Esophagus muscularis mucosa (tissue), 4 donors: ENCODE measurements at regions not wholly inside any gene's neighbourhood (a gene's known extent, or its start where the extent isn't known, plus 50 kb on each side); places are given as distances from the start of the nearest gene placed in this dataset.

ENCODE experiments used
- DNase-seq: peaks from one replicate; pipeline ENCODE4 v3.0.0-alpha.2; 2017; ENCODE audit errors: extremely low spot score
- H3K27ac ChIP-seq, 4 donors: fragments of 200-600 bp; sonication (generic); replicated peaks in 1 of 4; 1 replicate in 3 of 4; 2 replicates in 1 of 4; pipeline ENCODE4 v1.5.1; 2016 to 2019; ENCODE audit warnings: mild to moderate bottlenecking in 1 of 4
- H3K27me3 ChIP-seq, 4 donors: fragments of 200-600 bp; sonication (generic); one replicate each; pipeline versions ENCODE4 v1.5.1 to v1.6.0; 2016 to 2019
- H3K36me3 ChIP-seq, 4 donors: fragments of 200-600 bp; sonication (generic); one replicate each; pipeline ENCODE4 v1.5.1; 2016 to 2019
- H3K4me1 ChIP-seq, 4 donors: fragments of 200-600 bp; sonication (generic); one replicate each; pipeline ENCODE4 v1.5.1; 2016 to 2019
- H3K4me3 ChIP-seq, 4 donors: fragments of 200-600 bp; sonication (generic); 1 replicate in 2 of 4; 2 replicates in 2 of 4; pipeline ENCODE4 v1.5.1; 2016 to 2019; ENCODE audit warnings: mild to moderate bottlenecking in 4 of 4, moderate library complexity in 1 of 4
- H3K9me3 ChIP-seq, 4 donors: fragments of 200-600 bp; sonication (generic); 1 replicate in 3 of 4; 2 replicates in 1 of 4; pipeline ENCODE4 v1.5.1; 2016 to 2019
- CTCF ChIP-seq, 3 experiments: fragments of 200-600 bp in 2 of 3; fragments of 450-650 bp in 1 of 3; sonication (generic) in 2 of 3; IDR thresholded peaks; one replicate each; pipeline ENCODE4 v1.5.1; 2017 to 2019; ENCODE audit warnings: antibody characterized with exemption in 3 of 3, mild to moderate bottlenecking in 2 of 3, moderate library complexity in 1 of 3
- EP300 ChIP-seq: sonication (generic); formaldehyde crosslinking; IDR thresholded peaks from one replicate; pipeline ENCODE4 v1.6.1; 2017; ENCODE audit warnings: antibody characterized with exemption
- POLR2A ChIP-seq: fragments of 450-650 bp; IDR thresholded peaks from one replicate; pipeline ENCODE4 v1.6.1; 2017; ENCODE audit warnings: antibody characterized with exemption, moderate library complexity, mild to moderate bottlenecking, low read depth
- POLR2AphosphoS5 ChIP-seq, 2 donors: sonication (generic); formaldehyde crosslinking; IDR thresholded peaks; one replicate each; pipeline ENCODE4 v1.6.1; 2017; ENCODE audit warnings: antibody characterized with exemption in 2 of 2
- WGBS: methylation state at CpG from one replicate; pipeline ENCODE4 v1.1.5; 2018; 5-methylcytosine and 5-hydroxymethylcytosine counted together
- intact Hi-C: fragments of 100-400 bp; cut with DNase I; formaldehyde crosslinking; loops from one replicate; pipeline ENCODE4 v1.15.1; 2023

DNA sequence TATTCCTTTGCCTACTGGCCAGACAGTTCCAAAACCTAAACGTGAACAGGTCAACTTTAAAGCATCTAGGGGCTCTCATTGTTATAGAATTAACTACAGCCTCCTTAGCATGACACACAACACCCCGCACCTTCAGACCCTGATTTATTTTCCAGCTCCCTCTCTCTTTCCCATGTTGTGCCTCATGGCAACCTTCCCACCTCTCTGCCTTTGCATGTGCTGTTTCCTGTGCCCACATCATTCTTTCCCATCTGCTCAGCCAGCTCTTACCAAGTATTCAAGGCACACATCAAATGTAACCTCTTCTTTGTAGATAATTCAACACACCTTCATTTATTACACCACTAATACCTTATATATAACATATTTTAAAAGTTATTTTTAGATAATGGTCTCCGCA, 291.0 kb downstream of the COL12A1 start:
- Histone ChIP-seq H3K36me3 (no peaks in the 10 kb centered on the region), H3K9me3 (no peaks in the 10 kb centered on the region), H3K4me3 (no peak overlapping the region), H3K27me3 (no peaks in the 10 kb centered on the region), H3K27ac (no peak overlapping the region), H3K4me1 (peaks cover 0 to 4% (median 0%) of the 10 kb centered on the region in 4 donors)
- 84% methylated on average over 3 of the region's 3 CpGs for WGBS
- intact Hi-C loops: no loop called here
- no peak for DNase-seq
- TF ChIP-seq EP300: no peak
- TF ChIP-seq POLR2A: no peak
- TF ChIP-seq POLR2AphosphoS5 (IDR thresholded peaks at IDR 0.05): no peak
- TF ChIP-seq CTCF (IDR thresholded peaks at IDR 0.05): no peak

GRCh38 chr6:74912234-74912633, 293.6 kb downstream of the COL12A1 start:
- Histone ChIP-seq H3K27me3 (no peaks in the 10 kb centered on the region), H3K36me3 (no peaks in the 10 kb centered on the region), H3K4me3 (no peak overlapping the region), H3K4me1 (peaks cover 0 to 4% (median 0%) of the 10 kb centered on the region in 4 donors), H3K27ac (no peak overlapping the region), H3K9me3 (no peaks in the 10 kb centered on the region)
- intact Hi-C loops: no loop called here
- TF ChIP-seq POLR2A (no peak), POLR2AphosphoS5 (IDR thresholded peaks at IDR 0.05) (no peak), EP300 (no peak), CTCF (IDR thresholded peaks at IDR 0.05) (no peak)
- DNase-seq: no peak
- 72% methylated on average over 3 of the region's 3 CpGs for WGBS

GRCh38 chr6:74902846-74903245, 303.0 kb downstream of the COL12A1 start:
- 94% methylated on average over 2 of the region's 2 CpGs for WGBS

DNA sequence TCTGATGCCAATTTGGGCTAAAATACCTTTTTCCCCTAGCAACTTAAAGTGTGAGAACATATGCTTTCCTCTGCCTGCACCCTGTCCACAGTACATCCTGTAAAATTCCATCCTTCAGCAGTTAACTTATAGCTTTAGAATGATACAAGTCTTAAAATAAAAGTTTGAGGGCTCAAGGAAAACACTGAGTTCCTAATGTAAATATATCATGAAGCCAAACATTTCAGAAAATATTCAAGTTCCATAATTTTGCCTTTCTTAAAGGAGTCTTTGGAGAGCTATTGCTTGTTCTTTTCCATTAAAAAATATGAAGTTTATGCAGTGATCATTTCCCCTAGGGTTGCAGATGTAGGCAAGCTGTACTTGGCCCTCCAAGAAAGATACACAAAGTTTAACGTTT, 303.8 kb downstream of the COL12A1 start:
- no peak overlapping the region for H3K27ac ChIP-seq
- TF ChIP-seq POLR2AphosphoS5 (IDR thresholded peaks at IDR 0.05) (no peak), EP300 (no peak), CTCF (IDR thresholded peaks at IDR 0.05) (no peak), POLR2A (no peak)
- no peaks in the 10 kb centered on the region for H3K4me1 ChIP-seq
- no peaks in the 10 kb centered on the region for H3K36me3 ChIP-seq
- no peak for DNase-seq
- no peaks in the 10 kb centered on the region for H3K27me3 ChIP-seq
- WGBS: 48% methylated on average over 1 of the region's 1 CpG
- peaks cover 0 to 16% (median 13%) of the 10 kb centered on the region in 4 donors for H3K9me3 ChIP-seq
- intact Hi-C loops: no loop called here
- no peak overlapping the region for H3K4me3 ChIP-seq

More at GRCh38 chr6:74902846-74903245, 303.0 kb downstream of the COL12A1 start:
- no peak for DNase-seq
- Histone ChIP-seq H3K4me1 (no peaks in the 10 kb centered on the region), H3K27me3 (no peaks in the 10 kb centered on the region), H3K4me3 (no peak overlapping the region), H3K36me3 (no peaks in the 10 kb centered on the region), H3K9me3 (peaks cover 0 to 12% (median 9%) of the 10 kb centered on the region in 4 donors), H3K27ac (no peak overlapping the region)
- intact Hi-C loops: no loop called here
- TF ChIP-seq POLR2AphosphoS5 (IDR thresholded peaks at IDR 0.05): no peak

GRCh38 chr6:74901576-74901975, 304.3 kb downstream of the COL12A1 start:
- WGBS: 74% methylated on average over 3 of the region's 3 CpGs
- DNase-seq: no peak
- no peaks in the 10 kb centered on the region for H3K4me1 ChIP-seq
- H3K27me3 ChIP-seq: no peaks in the 10 kb centered on the region
- H3K4me3 ChIP-seq: no peak overlapping the region
- H3K27ac ChIP-seq: no peak overlapping the region
- TF ChIP-seq EP300 (no peak), POLR2AphosphoS5 (IDR thresholded peaks at IDR 0.05) (no peak), CTCF (IDR thresholded peaks at IDR 0.05) (no peak), POLR2A (no peak)
- H3K9me3 ChIP-seq: peaks cover 0 to 18% (median 13%) of the 10 kb centered on the region in 4 donors
- no peaks in the 10 kb centered on the region for H3K36me3 ChIP-seq
- intact Hi-C loops: no loop called here
